Esophagus squamous epithelium (tissue), 5 donors: ENCODE measurements at regions not wholly inside any gene's neighbourhood (a gene's known extent, or its start where the extent isn't known, plus 50 kb on each side); places are given as distances from the start of the nearest gene placed in this dataset.

ENCODE experiments used
- DNase-seq: peaks from one replicate; lab custom pipeline; 2025; lab: John Stamatoyannopoulos, UW
- H3K27ac ChIP-seq, 4 donors: fragments of 200-600 bp; sonication (generic); one replicate each; pipeline ENCODE4 v1.5.1; 2016 to 2019; ENCODE audit warnings: mild to moderate bottlenecking in 1 of 4
- H3K27me3 ChIP-seq, 4 donors: fragments of 200-600 bp; sonication (generic); 1 replicate in 3 of 4; 2 replicates in 1 of 4; pipeline versions ENCODE4 v1.5.1 to v1.6.0; 2017 to 2021; ENCODE audit warnings: antibody characterized with exemption in 1 of 4
- H3K36me3 ChIP-seq, 3 donors: fragments of 200-600 bp; sonication (generic); one replicate each; pipeline ENCODE4 v1.5.1; 2016 to 2019
- H3K4me1 ChIP-seq, 3 donors: fragments of 200-600 bp; sonication (generic); one replicate each; pipeline ENCODE4 v1.5.1; 2017 to 2019
- H3K4me3 ChIP-seq, 4 donors: fragments of 200-600 bp; sonication (generic); 1 replicate in 3 of 4; 2 replicates in 1 of 4; pipeline ENCODE4 v1.5.1; 2016 to 2019; ENCODE audit warnings: mild to moderate bottlenecking in 2 of 4, moderate library complexity in 1 of 4
- H3K9me3 ChIP-seq, 3 donors: fragments of 200-600 bp; sonication (generic); one replicate each; pipeline ENCODE4 v1.5.1; 2016 to 2019
- CTCF ChIP-seq, 6 experiments: fragments of 450-650 bp in 4 of 6; fragments of 200-600 bp in 2 of 6; sonication (generic) in 2 of 6; IDR thresholded peaks; one replicate each; pipeline ENCODE4 v1.5.1; 2016 to 2019; ENCODE audit warnings: antibody characterized with exemption in 6 of 6, mild to moderate bottlenecking in 4 of 6, moderate library complexity in 4 of 6
- POLR2A ChIP-seq, 4 donors: fragments of 450-650 bp; IDR thresholded peaks; one replicate each; pipeline ENCODE4 v1.6.1; 2017; ENCODE audit warnings: antibody characterized with exemption in 4 of 4, mild to moderate bottlenecking in 4 of 4, moderate library complexity in 3 of 4
- WGBS, 2 donors: methylation state at CpG; one replicate each; pipeline ENCODE4 v1.1.5; 2018; 5-methylcytosine and 5-hydroxymethylcytosine counted together
- intact Hi-C: fragments of 100-400 bp; cut with DNase I; formaldehyde crosslinking; loops from one replicate; pipeline ENCODE4 v1.15.0; 2022
- donor health status: DM: yes; HTN: yes; CAD: no.

GRCh38 chr17:72397687-72398086 lies 276.9 kb downstream of the SOX9 start:
- no peak for DNase-seq
- Histone ChIP-seq H3K4me3 (no peak overlapping the region), H3K4me1 (no peaks in the 10 kb centered on the region), H3K9me3 (no peaks in the 10 kb centered on the region), H3K27ac (no peak overlapping the region), H3K27me3 (no peaks in the 10 kb centered on the region), H3K36me3 (peaks cover 0 to 5% (median 0%) of the 10 kb centered on the region in 3 donors)
- WGBS, 2 donors: 40 to 43% methylated on average over 3 of the region's 3 CpGs
- intact Hi-C loops: no loop called here
- TF ChIP-seq CTCF (IDR thresholded peaks at IDR 0.05): no peak
- no peak for TF ChIP-seq POLR2A (IDR thresholded peaks at IDR 0.05)

- Histone ChIP-seq H3K27ac (no peak overlapping the region), H3K9me3 (no peaks in the 10 kb centered on the region), H3K36me3 (peaks cover 0 to 19% (median 0%) of the 10 kb centered on the region in 3 donors), H3K4me3 (no peak overlapping the region), H3K4me1 (no peaks in the 10 kb centered on the region), H3K27me3 (no peaks in the 10 kb centered on the region)
- DNase-seq: no peak
- WGBS, 2 donors: 69 to 80% methylated on average over 3 to 6 of the region's 9 CpGs
- TF ChIP-seq CTCF (IDR thresholded peaks at IDR 0.05) (no peak), POLR2A (IDR thresholded peaks at IDR 0.05) (no peak)
- intact Hi-C loops: no loop called here
Measured at GRCh38 chr17:72399023-72399607, 278.3 kb downstream of the SOX9 start.

DNA sequence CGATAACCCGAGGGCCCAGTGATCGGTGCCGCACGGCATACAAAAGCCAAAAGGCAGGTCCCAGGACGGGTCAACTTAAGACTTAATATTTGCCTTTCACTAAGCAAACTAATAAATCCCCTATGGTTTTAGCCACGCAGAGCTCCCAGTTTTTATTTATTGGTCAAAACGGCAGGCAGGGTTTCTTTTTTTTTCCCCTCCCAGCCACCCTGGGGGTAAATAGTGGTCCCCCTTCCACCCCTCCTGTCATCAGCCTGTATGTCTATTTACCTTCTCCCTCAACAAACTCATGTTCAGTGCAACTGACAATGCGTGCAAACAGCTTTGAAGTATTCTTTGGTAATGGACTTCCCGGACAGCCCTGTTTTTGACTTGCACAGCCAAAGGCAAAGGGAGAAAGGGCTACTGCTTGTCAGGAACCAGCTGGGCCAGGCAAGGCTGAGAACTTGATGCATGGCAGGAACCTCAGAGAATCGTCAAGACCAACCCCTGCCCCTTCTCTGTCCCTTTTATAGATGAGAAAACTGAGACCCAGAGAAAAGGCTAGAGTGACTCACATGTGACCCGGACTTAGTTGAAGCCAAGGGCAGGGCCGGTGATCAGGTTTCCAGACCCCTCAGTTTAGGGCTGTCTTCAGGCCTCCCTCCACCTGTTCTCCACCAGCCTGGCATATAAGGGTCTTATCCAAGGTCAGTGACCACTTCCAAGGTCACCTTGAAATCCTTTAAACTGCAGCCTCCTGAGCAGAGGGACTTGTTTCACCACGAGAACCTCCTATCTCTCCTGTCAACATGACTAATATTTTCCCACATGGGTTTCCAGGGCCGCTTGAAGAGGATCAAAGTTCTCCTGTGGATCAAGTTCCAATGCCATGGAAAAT lies 279.0 kb downstream of the SOX9 start:
- peaks cover 0 to 23% (median 0%) of the 10 kb centered on the region in 3 donors for H3K36me3 ChIP-seq
- H3K27ac ChIP-seq: no peak overlapping the region
- no peaks in the 10 kb centered on the region for H3K27me3 ChIP-seq
- WGBS, 2 donors: 90% methylated on average over 11 to 15 of the region's 15 CpGs
- H3K9me3 ChIP-seq: no peaks in the 10 kb centered on the region
- intact Hi-C loops: no loop called here
- H3K4me3 ChIP-seq: no peak overlapping the region
- TF ChIP-seq POLR2A (IDR thresholded peaks at IDR 0.05) (no peak), CTCF (IDR thresholded peaks at IDR 0.05) (no peak)
- no peak for DNase-seq
- H3K4me1 ChIP-seq: no peaks in the 10 kb centered on the region

DNA sequence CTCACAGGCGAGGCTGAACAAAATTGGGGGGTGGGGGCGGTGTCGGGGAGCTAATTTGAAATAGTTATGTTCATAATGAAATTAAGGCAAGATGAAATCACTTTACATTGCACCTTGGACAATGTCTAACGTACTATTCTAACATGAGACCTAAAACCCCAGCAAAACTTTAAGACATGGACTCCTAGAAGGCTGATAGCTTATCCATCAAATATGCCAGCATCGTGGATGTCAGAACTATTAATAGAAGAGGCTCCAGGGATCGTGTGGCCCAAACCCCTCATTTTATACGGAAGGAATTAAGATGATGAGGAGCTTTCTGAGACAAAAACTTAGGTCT lies 279.6 kb downstream of the SOX9 start:
- intact Hi-C loops: no loop called here
- Histone ChIP-seq H3K4me1 (no peaks in the 10 kb centered on the region), H3K27me3 (no peaks in the 10 kb centered on the region), H3K4me3 (no peak overlapping the region), H3K36me3 (peaks cover 0 to 23% (median 0%) of the 10 kb centered on the region in 3 donors), H3K27ac (no peak overlapping the region), H3K9me3 (no peaks in the 10 kb centered on the region)
- TF ChIP-seq CTCF (IDR thresholded peaks at IDR 0.05): no peak
- TF ChIP-seq POLR2A (IDR thresholded peaks at IDR 0.05): no peak
- DNase-seq: no peak
- 81 to 82% methylated on average over 6 to 7 of the region's 7 CpGs for WGBS, 2 donors

GRCh38 chr17:72400863-72401262 lies 280.0 kb downstream of the SOX9 start:
- intact Hi-C loops: no loop called here
- H3K9me3 ChIP-seq: no peaks in the 10 kb centered on the region
- H3K4me3 ChIP-seq: no peak overlapping the region
- 85 to 88% methylated on average over 3 of the region's 3 CpGs for WGBS, 2 donors
- peaks cover 0 to 23% (median 0%) of the 10 kb centered on the region in 3 donors for H3K36me3 ChIP-seq
- H3K4me1 ChIP-seq: no peaks in the 10 kb centered on the region
- H3K27me3 ChIP-seq: no peaks in the 10 kb centered on the region
- no peak overlapping the region for H3K27ac ChIP-seq
- TF ChIP-seq CTCF (IDR thresholded peaks at IDR 0.05) (no peak), POLR2A (IDR thresholded peaks at IDR 0.05) (no peak)
- no peak for DNase-seq
